A673 (cell line): ENCODE measurements at regions not wholly inside any gene's neighbourhood (a gene's known extent, or its start where the extent isn't known, plus 50 kb on each side); places are given as distances from the start of the nearest gene placed in this dataset.

Source experiments
- BruUV-seq: library from RNA; stranded (reverse); fragments of 400-500 nt; replicated peaks from 2 replicates; lab custom pipeline; 2021; lab: Mats Ljungman, UMichigan
- CTCF ChIA-PET: fragments of 300-600 bp; sonication (Branson Sonifier 250); formaldehyde crosslinking; loops from one replicate; lab custom pipeline; 2022; ENCODE audit warnings: antibody characterized with exemption; lab: Charles Lee
- POLR2A ChIA-PET: fragments of 300-600 bp; sonication (Branson Sonifier 250); formaldehyde crosslinking; loops from one replicate; lab custom pipeline; 2022; ENCODE audit warnings: antibody characterized with exemption; ENCODE audit not compliant: low non-redundant PET; lab: Charles Lee
- DNase-seq: peaks from one replicate; pipeline ENCODE4 v3.0.0-alpha.2; 2015; ENCODE audit warnings: low spot score
- H3K27ac ChIP-seq: fragments of 200-600 bp; sonication (generic); 2 replicates; pipeline ENCODE4 v1.5.1; 2016; ENCODE audit warnings: mixed run types, low read depth, mild to moderate bottlenecking, mixed read lengths, antibody characterized with exemption, low read length; ENCODE audit not compliant: poor library complexity, severe bottlenecking
- H3K27me3 ChIP-seq: fragments of 200-600 bp; sonication (generic); replicated peaks from 2 replicates; pipeline ENCODE4 v1.6.1; 2017; ENCODE audit warnings: mixed run types, low read depth, mild to moderate bottlenecking, mixed read lengths, antibody characterized with exemption, low read length; ENCODE audit not compliant: insufficient read depth, poor library complexity
- H3K36me3 ChIP-seq: fragments of 200-600 bp; sonication (generic); 2 replicates; pipeline ENCODE4 v1.6.1; 2016; ENCODE audit warnings: mixed run types, mild to moderate bottlenecking, mixed read lengths, antibody characterized with exemption, low read length; ENCODE audit not compliant: insufficient read depth, poor library complexity, severe bottlenecking
- H3K4me1 ChIP-seq: fragments of 200-600 bp; sonication (generic); 2 replicates; pipeline ENCODE4 v1.6.1; 2017; ENCODE audit warnings: mixed run types, mild to moderate bottlenecking, mixed read lengths, antibody characterized with exemption, low read length; ENCODE audit not compliant: insufficient read depth, poor library complexity, severe bottlenecking
- H3K4me3 ChIP-seq: fragments of 200-600 bp; sonication (generic); 2 replicates; pipeline ENCODE4 v1.5.1; 2016; ENCODE audit warnings: low read depth, mixed run types, mild to moderate bottlenecking, mixed read lengths, low read length; ENCODE audit not compliant: poor library complexity, severe bottlenecking
- H3K9me3 ChIP-seq: fragments of 200-600 bp; sonication (generic); 2 replicates; pipeline ENCODE4 v1.6.1; 2016; ENCODE audit warnings: mixed run types, low read depth, mild to moderate bottlenecking, mixed read lengths, antibody characterized with exemption, low read length; ENCODE audit not compliant: poor library complexity, severe bottlenecking
- EZH2 ChIP-seq: fragments of 200-600 bp; sonication (generic); IDR thresholded peaks from 2 replicates; pipeline ENCODE4 v1.6.1; 2017; ENCODE audit warnings: borderline replicate concordance, low read depth, mild to moderate bottlenecking, mixed read lengths, antibody characterized with exemption, low read length; ENCODE audit not compliant: poor library complexity, severe bottlenecking
- intact Hi-C: fragments of 100-400 bp; cut with micrococcal nuclease; formaldehyde crosslinking; loops from one replicate; pipeline ENCODE4 v1.10.0; 2022; ENCODE audit not compliant: unreplicated experiment
- TF ChIP-seq, protein P1 (sequence below): fragments of 300-800, 200-600 bp; sonication (generic); conservative IDR thresholded peaks from 2 replicates; pipeline ENCODE4 v1.5.1; 2017; ENCODE audit warnings: low read depth, mild to moderate bottlenecking, antibody characterized with exemption, low read length, moderate library complexity, mixed read lengths

DNA sequence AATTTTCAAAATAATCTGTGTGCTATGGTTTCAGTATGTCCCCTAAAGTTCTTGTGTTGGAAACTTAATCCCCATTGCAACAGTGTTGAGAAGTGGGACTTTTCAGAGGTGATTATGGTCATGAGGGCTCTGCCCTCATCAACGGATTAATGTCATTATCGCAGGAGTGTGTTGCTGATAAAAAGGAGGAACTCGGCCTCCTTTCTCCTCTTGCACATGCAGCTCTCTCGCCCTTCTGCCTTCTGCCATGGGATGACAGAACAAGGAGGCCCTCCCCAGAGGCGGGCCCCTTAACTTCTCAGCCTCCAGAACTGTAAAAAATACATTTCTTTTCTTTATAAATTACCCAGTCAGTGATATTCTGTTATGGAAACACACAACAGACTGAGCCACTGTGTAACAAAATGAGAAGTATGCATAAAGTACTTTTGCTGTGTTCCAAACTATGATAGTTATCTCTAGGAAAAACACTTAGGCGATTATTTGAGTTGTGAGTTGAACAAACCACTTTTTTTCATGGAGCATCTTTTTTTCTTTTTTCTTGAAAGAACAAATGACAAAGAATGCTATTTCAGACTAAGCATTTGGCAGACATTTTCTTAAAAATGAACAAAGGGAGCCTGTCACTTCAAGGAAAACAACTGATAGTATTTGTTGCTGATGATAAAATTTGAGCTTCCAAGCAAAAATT, 134.8 kb upstream of the FUT8 start:
- POLR2A ChIA-PET: no interaction called here
- no TSS peak for BruUV-seq
- intact Hi-C loops: no loop called here
- CTCF ChIA-PET: no interaction called here
- Histone ChIP-seq H3K27me3 (no peaks in the 10 kb centered on the region), H3K4me1 (no peaks in the 10 kb centered on the region), H3K27ac (no peak overlapping the region), H3K4me3 (no peak overlapping the region), H3K36me3 (no peaks in the 10 kb centered on the region), H3K9me3 (no peaks in the 10 kb centered on the region)
- TF ChIP-seq, protein P1, sequence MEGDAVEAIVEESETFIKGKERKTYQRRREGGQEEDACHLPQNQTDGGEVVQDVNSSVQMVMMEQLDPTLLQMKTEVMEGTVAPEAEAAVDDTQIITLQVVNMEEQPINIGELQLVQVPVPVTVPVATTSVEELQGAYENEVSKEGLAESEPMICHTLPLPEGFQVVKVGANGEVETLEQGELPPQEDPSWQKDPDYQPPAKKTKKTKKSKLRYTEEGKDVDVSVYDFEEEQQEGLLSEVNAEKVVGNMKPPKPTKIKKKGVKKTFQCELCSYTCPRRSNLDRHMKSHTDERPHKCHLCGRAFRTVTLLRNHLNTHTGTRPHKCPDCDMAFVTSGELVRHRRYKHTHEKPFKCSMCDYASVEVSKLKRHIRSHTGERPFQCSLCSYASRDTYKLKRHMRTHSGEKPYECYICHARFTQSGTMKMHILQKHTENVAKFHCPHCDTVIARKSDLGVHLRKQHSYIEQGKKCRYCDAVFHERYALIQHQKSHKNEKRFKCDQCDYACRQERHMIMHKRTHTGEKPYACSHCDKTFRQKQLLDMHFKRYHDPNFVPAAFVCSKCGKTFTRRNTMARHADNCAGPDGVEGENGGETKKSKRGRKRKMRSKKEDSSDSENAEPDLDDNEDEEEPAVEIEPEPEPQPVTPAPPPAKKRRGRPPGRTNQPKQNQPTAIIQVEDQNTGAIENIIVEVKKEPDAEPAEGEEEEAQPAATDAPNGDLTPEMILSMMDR: no peak
- no peak for TF ChIP-seq EZH2
- no peak for DNase-seq

DNA sequence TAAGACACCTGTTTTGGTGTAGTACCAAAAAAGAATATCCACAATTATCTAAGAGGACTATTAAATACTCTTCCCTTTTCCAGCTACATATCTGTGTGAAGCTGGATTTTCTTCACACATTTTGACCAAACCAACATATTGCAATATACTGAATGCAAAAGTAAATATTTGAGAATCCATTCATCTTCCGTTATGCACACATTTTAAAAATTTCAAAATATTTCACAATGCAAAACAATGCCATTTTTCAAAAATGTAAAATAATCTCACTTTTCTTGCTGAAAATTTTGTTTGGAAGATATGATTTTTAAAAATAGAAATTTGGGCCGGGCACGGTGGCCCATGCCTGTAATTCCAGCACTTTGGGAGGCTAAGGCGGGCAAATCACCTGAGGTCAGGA, 133.9 kb upstream of the FUT8 start:
- ChIA-PET POLR2A (no interaction called here), CTCF (no interaction called here)
- no TSS peak for BruUV-seq
- intact Hi-C loops: no loop called here
- H3K9me3 ChIP-seq: no peaks in the 10 kb centered on the region
- H3K27ac ChIP-seq: no peak overlapping the region
- no peak for TF ChIP-seq EZH2
- TF ChIP-seq, protein P1: no peak
- H3K4me3 ChIP-seq: no peak overlapping the region
- no peaks in the 10 kb centered on the region for H3K27me3 ChIP-seq
- DNase-seq: no peak
- no peaks in the 10 kb centered on the region for H3K36me3 ChIP-seq
- H3K4me1 ChIP-seq: no peaks in the 10 kb centered on the region

- Histone ChIP-seq H3K27ac (no peak overlapping the region), H3K4me1 (no peaks in the 10 kb centered on the region), H3K9me3 (no peaks in the 10 kb centered on the region), H3K4me3 (no peak overlapping the region), H3K36me3 (no peaks in the 10 kb centered on the region), H3K27me3 (no peaks in the 10 kb centered on the region)
- intact Hi-C loops: no loop called here
- TF ChIP-seq, protein P1: no peak
- TF ChIP-seq EZH2: no peak
- ChIA-PET POLR2A (no interaction called here), CTCF (no interaction called here)
- BruUV-seq: no TSS peak
- DNase-seq: no peak
These were observed 133.0 kb upstream of the FUT8 start for GRCh38 chr14:65279510-65279909.
